ENCODE measurements at regions not wholly inside any gene's neighbourhood (a gene's known extent, or its start where the extent isn't known, plus 50 kb on each side); places are given as distances from the start of the nearest gene placed in this dataset.

GRCh38 chrX:68932611-68933010 is 103.8 kb downstream of the EFNB1 start:
- Histone ChIP-seq H3K79me1 (ENCODE audit: low read depth in 1 of 2, low read length in 2 of 2) (no peaks in the 10 kb centered on the region), H3K14ac (replicated peaks; ENCODE audit: low read depth, low read length) (no peak overlapping the region), H4K20me1 (ENCODE audit: insufficient read depth, low read length) (no peaks in the 10 kb centered on the region), H4K5ac (ENCODE audit: low read depth, low read length) (no peak overlapping the region), H4K8ac (ENCODE audit: low read depth in 2 of 2, low read length in 2 of 2) (no peak overlapping the region), H2BK20ac (ENCODE audit: low read depth, low read length) (no peak overlapping the region), H3K9ac (ENCODE audit: low read depth, low read length) (no peak overlapping the region), H2AFZ (replicated peaks; ENCODE audit: low read length, poor library complexity) (no peak overlapping the region), H2BK120ac (ENCODE audit: low read depth, low read length) (no peak overlapping the region), H3K56ac (ENCODE audit: extremely low read depth, insufficient read depth, low read length) (no peak overlapping the region), H3K23ac (ENCODE audit: low read depth, low read length) (no peak overlapping the region), H3K18ac (ENCODE audit: low read depth, low read length) (no peak overlapping the region), H3K4me3 (ENCODE audit: insufficient read depth, low read depth, low read length) (no peak overlapping the region), H4K91ac (ENCODE audit: insufficient read depth, low read depth, low read length) (no peak overlapping the region), H2AK5ac (ENCODE audit: low read depth, low read length) (no peak overlapping the region), H2BK15ac (ENCODE audit: low read depth, low read length) (no peak overlapping the region), H3K4me2 (ENCODE audit: low read depth, low read length) (no peak overlapping the region), H3K27me3 (ENCODE audit: control insufficient read depth, insufficient read depth, low read length) (peaks cover 1% of the 10 kb centered on the region; the same call in 1 of the 2 replicates), H2BK5ac (ENCODE audit: low read depth, low read length, poor library complexity, severe bottlenecking) (no peak overlapping the region), H3K4me1 (ENCODE audit: control insufficient read depth, insufficient read depth, low read length) (peaks cover 21% of the 10 kb centered on the region), H3K9me3 (ENCODE audit: control insufficient read depth, insufficient read depth, low read length) (no peaks in the 10 kb centered on the region), H2AK9ac (replicated peaks; ENCODE audit: low read depth, low read length, poor library complexity) (no peak overlapping the region), H3K9me1 (ENCODE audit: insufficient read depth, low read length) (peaks cover 8% of the 10 kb centered on the region; the same call in 1 of the 2 replicates), H3K36me3 (ENCODE audit: control insufficient read depth, insufficient read depth, low read length) (no peaks in the 10 kb centered on the region), H3K27ac (ENCODE audit: insufficient read depth, low read length) (no peak overlapping the region), H3K4ac (ENCODE audit: low read depth, low read length) (no peak overlapping the region)
- ChIA-PET POLR2A (ENCODE audit: unreplicated experiment) (no interaction called here), CTCF (no interaction called here)
- intact Hi-C loops (cut with micrococcal nuclease) = loop anchor here (10.0 kb wide), 1 partner anchor 98 kb away; no protein-coding TSS in a partner anchor
- dilution Hi-C loops (cut with HindIII; ENCODE audit: low sequenced_read_pairs, unreplicated experiment) = no loop called here
- DNase-seq (no peak), ATAC-seq (ENCODE audit: low read depth) (no peak)
- in situ Hi-C loops (cut with MboI; ENCODE audit: low sequenced_read_pairs) = no loop called here
- no TSS peak for BruUV-seq (replicated peaks)
- TF ChIP-seq CTCF (conservative IDR thresholded peaks at IDR 0.05; ENCODE audit: low read depth, low read length) = no peak
- no peak; the same call in 1 of the 2 replicates for TF ChIP-seq CEBPB (IDR thresholded peaks at IDR 0.05; ENCODE audit: low read depth, low read length)
- no peak for TF ChIP-seq ELK1 (IDR thresholded peaks at IDR 0.05; ENCODE audit: borderline replicate concordance, low read depth, low read length)
- no peak for TF ChIP-seq MAFK (IDR thresholded peaks at IDR 0.05; ENCODE audit: low read depth, low read length)
- TF ChIP-seq BHLHE40 (IDR thresholded peaks at IDR 0.05; ENCODE audit: low read depth, low read length) = no peak
- no CpG with 5 or more reads among the region's 4 CpGs for WGBS, 2 experiments (ENCODE audit: extremely low coverage in 2 of 2, insufficient read length in 1 of 2)

Measured in IMR-90 (cell line).